Upper lobe of left lung (tissue), 6 donors: ENCODE measurements at regions not wholly inside any gene's neighbourhood (a gene's known extent, or its start where the extent isn't known, plus 50 kb on each side); places are given as distances from the start of the nearest gene placed in this dataset.

Source experiments
- ATAC-seq, 2 donors: fragments of 200-7000 bp; cut with Tn5 transposase; one replicate each; pipeline ENCODE4 v1.9.1; 2022; ENCODE audit warnings: mild to moderate bottlenecking in 2 of 2, moderate library complexity in 2 of 2; ENCODE audit not compliant: low FRiP score in 2 of 2
- DNase-seq, 2 donors: peaks; one replicate each; pipeline ENCODE4 v3.0.0-alpha.2; 2019 to 2020
- H3K27ac ChIP-seq, 4 donors: fragments of 200-600 bp; sonication (generic); one replicate each; pipeline ENCODE4 v1.5.1; 2016 to 2019
- H3K27me3 ChIP-seq, 4 donors: fragments of 200-600 bp; sonication (generic); one replicate each; pipeline ENCODE4 v1.5.1; 2017 to 2019
- H3K36me3 ChIP-seq, 4 donors: fragments of 200-600 bp; sonication (generic); one replicate each; pipeline ENCODE4 v1.5.1; 2016 to 2019
- H3K4me1 ChIP-seq, 4 donors: fragments of 200-600 bp; sonication (generic); one replicate each; pipeline ENCODE4 v1.5.1; 2018 to 2019
- H3K4me3 ChIP-seq, 4 donors: fragments of 200-600 bp; sonication (generic); one replicate each; pipeline ENCODE4 v1.5.1; 2017 to 2019; ENCODE audit warnings: mild to moderate bottlenecking in 2 of 4, moderate library complexity in 1 of 4
- H3K9me3 ChIP-seq, 4 donors: fragments of 200-600 bp; sonication (generic); one replicate each; pipeline ENCODE4 v1.5.1; 2018 to 2019
- CTCF ChIP-seq, 6 experiments: fragments of 450-650 bp in 4 of 6; fragments of 200-600 bp in 2 of 6; sonication (generic) in 2 of 6; IDR thresholded peaks; one replicate each; pipeline ENCODE4 v1.5.1; 2016 to 2019; ENCODE audit warnings: antibody characterized with exemption in 6 of 6
- EP300 ChIP-seq, 4 donors: sonication (generic); formaldehyde crosslinking; IDR thresholded peaks; one replicate each; pipeline ENCODE4 v1.5.1; 2017; ENCODE audit warnings: antibody characterized with exemption in 4 of 4, control low read depth in 2 of 4
- POLR2A ChIP-seq, 4 donors: fragments of 450-650 bp; IDR thresholded peaks; one replicate each; pipeline ENCODE4 v1.5.1; 2016 to 2017; ENCODE audit warnings: antibody characterized with exemption in 4 of 4, mild to moderate bottlenecking in 2 of 4
- POLR2AphosphoS5 ChIP-seq, 2 donors: sonication (generic); formaldehyde crosslinking; IDR thresholded peaks; one replicate each; pipeline ENCODE4 v1.5.1; 2017; ENCODE audit warnings: antibody characterized with exemption in 2 of 2
- WGBS, 2 donors: methylation state at CpG; one replicate each; pipeline ENCODE4 v1.1.5; 2017 to 2018; 5-methylcytosine and 5-hydroxymethylcytosine counted together
- donor health status: DM: no; HTN: no; CAD: no; lungs with moderate emphysema.
- donor health status: DM: no; HTN: yes; CAD: no; lungs with severe emphysema.

GRCh38 chr11:70833011-70833410 lies 419.4 kb downstream of the SHANK2 start:
- H3K27ac ChIP-seq = no peak overlapping the region
- H3K27me3 ChIP-seq = no peaks in the 10 kb centered on the region
- DNase-seq = peak in 1 of 2 donors; percentile 61
- WGBS, 2 donors = 91% methylated on average over 11 of the region's 11 CpGs; no CpG with 5 or more reads in 1 of the 2 donors
- no peaks in the 10 kb centered on the region for H3K9me3 ChIP-seq
- H3K4me3 ChIP-seq = no peak overlapping the region
- no peak for TF ChIP-seq POLR2AphosphoS5 (IDR thresholded peaks at IDR 0.05)
- TF ChIP-seq EP300 (IDR thresholded peaks at IDR 0.05) = no peak
- TF ChIP-seq CTCF (IDR thresholded peaks at IDR 0.05) = no peak
- no peak for TF ChIP-seq POLR2A (IDR thresholded peaks at IDR 0.05)
- H3K4me1 ChIP-seq = no peaks in the 10 kb centered on the region
- no peaks in the 10 kb centered on the region for H3K36me3 ChIP-seq
- no peak for ATAC-seq

- 59 to 75% methylated on average over 3 to 5 of the region's 5 CpGs for WGBS, 2 donors
- H3K4me3 ChIP-seq = no peak overlapping the region
- TF ChIP-seq CTCF (IDR thresholded peaks at IDR 0.05) (no peak), POLR2AphosphoS5 (IDR thresholded peaks at IDR 0.05) (no peak), POLR2A (IDR thresholded peaks at IDR 0.05) (no peak), EP300 (IDR thresholded peaks at IDR 0.05) (no peak)
Measured at GRCh38 chr11:70833554-70833953, 418.8 kb downstream of the SHANK2 start.

DNA sequence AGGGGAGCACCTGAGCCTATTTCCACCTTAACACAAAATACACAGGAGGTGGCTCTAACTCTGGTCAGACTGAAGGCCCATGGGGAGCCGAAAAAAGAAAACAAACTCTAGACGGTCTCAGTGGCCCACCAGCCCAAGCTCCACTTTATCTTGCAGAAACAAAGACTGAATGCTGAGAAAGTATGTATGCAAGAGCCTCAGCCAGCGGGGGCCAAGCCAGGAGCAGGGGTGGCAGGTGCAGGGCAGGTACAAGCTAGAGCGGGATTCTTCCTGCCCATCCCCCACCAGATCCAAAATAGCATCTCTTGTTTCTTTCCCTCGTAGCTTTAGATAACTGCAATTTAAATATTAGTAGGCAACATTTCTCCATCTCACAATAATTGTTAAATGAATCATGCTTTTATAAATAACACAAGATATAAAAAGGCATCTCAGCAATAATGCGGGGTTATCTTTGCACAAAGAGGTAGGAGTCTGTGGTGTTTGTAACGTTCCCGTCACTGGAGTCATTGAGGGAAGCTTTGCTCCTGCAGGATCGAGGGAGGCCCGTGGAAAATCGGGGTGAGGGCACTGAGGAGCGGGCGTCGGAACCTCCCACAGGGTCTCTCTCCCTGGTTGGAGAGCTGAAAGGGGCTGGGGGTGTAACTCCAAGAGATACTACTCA lies 418.0 kb downstream of the SHANK2 start:
- ATAC-seq = no peak
- WGBS, 2 donors = 70 to 75% methylated on average over 14 of the region's 14 CpGs
- Histone ChIP-seq H3K4me1 (no peaks in the 10 kb centered on the region), H3K36me3 (no peaks in the 10 kb centered on the region), H3K4me3 (no peak overlapping the region), H3K27ac (no peak overlapping the region), H3K27me3 (no peaks in the 10 kb centered on the region), H3K9me3 (peaks cover 0 to 8% (median 0%) of the 10 kb centered on the region in 4 donors)
- no peak for DNase-seq
- TF ChIP-seq POLR2AphosphoS5 (IDR thresholded peaks at IDR 0.05) (no peak), CTCF (IDR thresholded peaks at IDR 0.05) (no peak), POLR2A (IDR thresholded peaks at IDR 0.05) (no peak), EP300 (IDR thresholded peaks at IDR 0.05) (no peak)

More at GRCh38 chr11:70833554-70833953, 418.8 kb downstream of the SHANK2 start:
- DNase-seq = no peak
- Histone ChIP-seq H3K9me3 (peaks cover 0 to 5% (median 0%) of the 10 kb centered on the region in 4 donors), H3K27me3 (no peaks in the 10 kb centered on the region), H3K4me1 (no peaks in the 10 kb centered on the region), H3K27ac (no peak overlapping the region), H3K36me3 (no peaks in the 10 kb centered on the region)
- ATAC-seq = no peak

DNA sequence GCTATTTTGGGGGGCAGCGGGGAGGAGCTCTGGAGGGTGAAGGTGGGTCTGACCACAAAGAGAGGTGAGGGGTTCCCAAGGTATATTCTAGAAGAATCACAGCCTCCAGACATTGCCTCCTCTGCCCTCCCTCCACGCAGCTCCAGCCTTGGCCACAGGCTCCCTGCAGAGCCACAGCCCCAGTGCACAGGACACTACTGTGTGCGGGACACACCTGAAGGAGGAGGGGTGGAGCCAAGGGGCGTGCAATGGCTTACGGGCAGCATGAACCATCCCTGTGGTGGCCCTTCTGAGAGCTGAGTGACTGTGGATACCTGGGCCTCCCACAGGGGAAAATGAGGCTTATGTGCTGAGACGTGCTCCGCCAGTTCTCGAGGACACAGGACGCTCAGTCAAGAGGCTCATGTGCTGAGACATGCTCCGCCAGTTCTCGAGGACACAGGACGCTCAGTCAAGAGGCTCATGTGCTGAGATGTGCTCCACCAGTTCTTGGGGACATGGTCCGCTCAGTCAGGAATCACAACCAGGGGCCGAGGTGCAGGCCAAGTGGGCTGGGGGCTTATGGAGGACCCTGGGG lies 417.3 kb downstream of the SHANK2 start:
- Histone ChIP-seq H3K4me3 (no peak overlapping the region), H3K27ac (no peak overlapping the region), H3K27me3 (no peaks in the 10 kb centered on the region), H3K36me3 (no peaks in the 10 kb centered on the region), H3K9me3 (peaks cover 0 to 8% (median 0%) of the 10 kb centered on the region in 4 donors), H3K4me1 (no peaks in the 10 kb centered on the region)
- ATAC-seq (no peak), DNase-seq (peak in 1 of 2 donors; percentile 32)
- 78 to 83% methylated on average over 11 to 14 of the region's 14 CpGs for WGBS, 2 donors
- no peak for TF ChIP-seq POLR2A (IDR thresholded peaks at IDR 0.05)
- TF ChIP-seq POLR2AphosphoS5 (IDR thresholded peaks at IDR 0.05) = no peak
- TF ChIP-seq EP300 (IDR thresholded peaks at IDR 0.05) = no peak
- TF ChIP-seq CTCF (IDR thresholded peaks at IDR 0.05) = no peak
